ENCODE measurements at regions not wholly inside any gene's neighbourhood (a gene's known extent, or its start where the extent isn't known, plus 50 kb on each side); places are given as distances from the start of the nearest gene placed in this dataset.

GRCh38 chr1:50350421-50350820, 72.8 kb downstream of the DMRTA2 start:
- intact Hi-C loops (cut with micrococcal nuclease) (no loop called here), dilution Hi-C loops (cut with MboI; ENCODE audit: extremely low pct_ligation_motif_present, low sequenced_read_pairs) (no loop called here)
- Histone ChIP-seq H4K20me1 (replicated peaks; ENCODE audit: control insufficient read depth, extremely low read depth, insufficient read depth, low read length) (no peaks in the 10 kb centered on the region), H3K4me2 (ENCODE audit: insufficient read depth, low read length) (no peak overlapping the region), H3K27ac (ENCODE audit: insufficient read depth, low read depth, low read length) (no peak overlapping the region), H3K9ac (replicated peaks; ENCODE audit: extremely low read depth, insufficient read depth, low read length) (no peak overlapping the region), H3K79me2 (ENCODE audit: control insufficient read depth, insufficient read depth, low read length) (no peaks in the 10 kb centered on the region), H2AFZ (ENCODE audit: low read depth, low read length) (no peak overlapping the region), H3K9me3 (replicated peaks; ENCODE audit: control insufficient read depth, insufficient read depth, low read length) (no peaks in the 10 kb centered on the region), H3K4me1 (ENCODE audit: control insufficient read depth, extremely low read depth, insufficient read depth, low read length) (peaks cover 3% of the 10 kb centered on the region), H3K4me3 (replicated peaks in 1 of 3; ENCODE audit: insufficient read depth in 1 of 3, low read depth in 1 of 3, low read length in 3 of 3) (no peak overlapping the region), H3K27me3 (ENCODE audit: control insufficient read depth in 2 of 2, insufficient read depth in 2 of 2, low read length in 2 of 2) (no peaks in the 10 kb centered on the region), H3K36me3 (ENCODE audit: control insufficient read depth in 2 of 2, extremely low read depth in 1 of 2, insufficient read depth in 2 of 2, low read length in 2 of 2) (no peaks in the 10 kb centered on the region), H3K9me1 (replicated peaks; ENCODE audit: control insufficient read depth, extremely low read depth, insufficient read depth, low read length) (no peaks in the 10 kb centered on the region)
- TF ChIP-seq FOS (IDR thresholded peaks at IDR 0.05; ENCODE audit: borderline replicate concordance, insufficient read depth, low read length): no peak
- TF ChIP-seq GATA2 (IDR thresholded peaks at IDR 0.05; ENCODE audit: insufficient read depth, insufficient read length, low read depth, low read length): no peak
- TF ChIP-seq MYC (IDR thresholded peaks at IDR 0.05; ENCODE audit: low read depth, low read length): no peak
- TF ChIP-seq MAX (IDR thresholded peaks at IDR 0.05; ENCODE audit: insufficient read depth, insufficient read length): no peak
- no peak for TF ChIP-seq CTCF (IDR thresholded peaks at IDR 0.05; ENCODE audit: extremely low read depth in 1 of 2, insufficient read depth in 1 of 2, low read depth in 1 of 2, low read length in 2 of 2)
- no peak for TF ChIP-seq JUN (IDR thresholded peaks at IDR 0.05; ENCODE audit: borderline replicate concordance, insufficient read depth, insufficient read length, low read depth)
- no peak for TF ChIP-seq POLR2AphosphoS5 (IDR thresholded peaks at IDR 0.05; ENCODE audit: insufficient read depth, low read depth, low read length)
- no peak for TF ChIP-seq POLR2A (IDR thresholded peaks at IDR 0.05; ENCODE audit: low read depth, low read length)
- no peak for TF ChIP-seq EZH2 (IDR thresholded peaks at IDR 0.05; ENCODE audit: borderline replicate concordance, low read depth, low read length, severe bottlenecking)
- BruUV-seq (replicated peaks): no TSS peak
- CTCF ChIA-PET: interaction anchor here (1.7 to 4.6 kb wide), 3 partner anchors 1673 to 1852 kb away, joined by 5 to 62 read pairs (median 11); no protein-coding TSS in a partner anchor
- DNase-seq (ENCODE audit: low read depth, low spot score): no peak
- FAIRE-seq: no peak
- POLR2A ChIA-PET: no interaction called here
